GM19239 (cell line): ENCODE measurements at regions not wholly inside any gene's neighbourhood (a gene's known extent, or its start where the extent isn't known, plus 50 kb on each side); places are given as distances from the start of the nearest gene placed in this dataset.
"Not testable (repeated sequence)": the region's sequence is repeated elsewhere in the genome, so short reads cannot be mapped to it uniquely, and the experiment has no call there.

Source experiments
- DNase-seq: peaks from one replicate; pipeline ENCODE4 v3.0.0; 2011; ENCODE audit warnings: low spot score; ENCODE audit not compliant: insufficient read length
- FAIRE-seq: peaks from 2 replicates; lab custom pipeline; 2011; peaks lifted over from hg19 to GRCh38; lab: Jason Lieb, UNC

DNA sequence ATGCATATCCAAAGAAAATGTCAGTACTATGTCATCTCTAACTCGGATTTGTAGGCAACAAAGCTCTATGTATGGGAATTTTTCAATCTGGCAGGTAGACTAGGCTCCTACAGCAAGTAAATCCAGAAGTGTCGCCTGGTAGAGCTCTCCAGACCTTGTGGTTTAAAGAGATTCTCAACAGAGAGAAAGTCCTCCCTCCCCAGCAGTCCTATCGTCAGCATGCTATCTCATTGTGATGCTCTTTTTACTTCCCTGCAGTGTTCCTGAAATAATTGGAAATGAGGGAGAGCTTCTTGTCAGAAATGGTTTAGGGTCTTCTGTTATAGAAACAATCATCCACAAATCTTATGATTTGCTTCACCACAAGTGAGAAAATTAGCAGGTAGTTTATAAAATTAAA lies 395.4 kb downstream of the FRK start:
- FAIRE-seq (no peak), DNase-seq (no peak)

DNA sequence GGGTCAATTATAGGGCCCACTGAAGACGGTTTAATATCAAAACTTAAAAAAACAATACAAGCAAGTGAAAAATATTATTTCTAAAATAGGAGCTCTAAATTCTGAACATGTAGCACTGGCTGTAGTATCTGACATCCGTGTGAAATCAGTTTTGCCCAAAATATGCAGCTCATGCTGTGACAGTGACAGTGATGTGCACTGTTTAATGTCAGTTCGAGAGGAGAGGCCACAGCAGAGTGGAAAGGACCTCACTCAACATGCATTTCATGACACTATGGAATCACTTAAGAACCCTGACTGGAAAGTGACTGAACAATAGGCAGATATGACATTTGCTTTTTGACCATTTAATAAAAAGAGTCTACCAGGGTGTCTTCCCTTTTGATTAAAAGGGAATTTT lies 397.0 kb downstream of the FRK start:
- FAIRE-seq: no peak

DNA sequence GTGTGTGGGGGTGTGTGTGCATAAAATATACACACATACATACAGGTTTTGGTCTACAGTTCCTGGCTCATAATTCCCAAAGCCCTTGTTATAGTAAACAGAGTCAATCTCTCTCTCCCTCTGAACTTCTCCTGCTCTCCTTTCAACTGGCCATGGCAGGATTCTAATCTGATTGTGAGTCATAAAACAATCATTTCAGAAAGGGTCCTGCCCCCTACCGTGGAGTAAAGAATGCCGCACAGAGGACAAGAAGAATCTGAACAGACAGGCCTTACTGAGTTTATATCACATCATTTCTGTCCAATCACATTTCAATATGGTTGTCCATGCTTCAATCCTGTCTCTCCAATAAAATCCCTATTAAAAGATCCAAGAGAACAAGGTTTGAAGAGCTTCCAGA lies 416.9 kb downstream of the FRK start:
- DNase-seq: no peak

More for the DNA sequence above, 397.0 kb downstream of the FRK start:
- DNase-seq: no peak

DNA sequence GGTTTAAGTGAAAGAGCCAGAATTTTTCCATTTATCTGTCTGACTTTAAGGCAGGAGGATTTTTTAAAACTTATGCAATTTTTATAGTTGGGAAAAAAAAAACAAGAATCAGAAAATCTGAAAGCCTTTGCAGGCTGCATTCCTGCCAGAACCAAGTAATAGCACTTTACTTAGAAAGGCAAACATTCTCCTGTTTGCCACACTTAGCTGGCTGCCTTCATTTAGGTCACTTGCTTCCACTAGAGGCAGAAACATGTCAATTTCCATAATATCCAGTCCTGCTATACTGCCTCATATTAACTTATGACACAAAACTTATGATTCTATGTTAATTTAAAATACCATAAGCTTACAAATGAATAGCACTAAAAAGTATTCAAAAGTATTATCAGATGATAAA lies 425.8 kb downstream of the FRK start:
- FAIRE-seq (no peak), DNase-seq (no peak)

More for the DNA sequence above, 416.9 kb downstream of the FRK start:
- no peak for FAIRE-seq

DNA sequence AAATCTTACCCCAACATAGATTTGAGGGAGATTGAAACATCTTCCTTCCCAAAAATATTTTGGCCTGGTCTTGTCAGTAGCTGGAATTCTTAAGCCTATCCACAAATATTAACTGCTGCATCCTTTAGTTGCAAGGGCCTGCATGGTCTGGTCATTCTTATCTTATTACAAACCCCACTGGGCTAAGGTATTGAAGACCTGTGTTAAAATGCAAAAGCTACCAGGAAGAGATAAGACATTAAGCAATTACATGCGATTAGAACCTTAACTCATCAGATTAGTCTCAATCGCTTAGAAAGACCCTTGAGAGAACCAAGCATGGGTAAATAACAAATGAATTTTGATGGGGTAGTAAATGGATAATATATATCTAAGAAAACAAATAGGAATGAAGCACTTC lies 426.6 kb downstream of the FRK start:
- FAIRE-seq (no peak), DNase-seq (no peak)

DNA sequence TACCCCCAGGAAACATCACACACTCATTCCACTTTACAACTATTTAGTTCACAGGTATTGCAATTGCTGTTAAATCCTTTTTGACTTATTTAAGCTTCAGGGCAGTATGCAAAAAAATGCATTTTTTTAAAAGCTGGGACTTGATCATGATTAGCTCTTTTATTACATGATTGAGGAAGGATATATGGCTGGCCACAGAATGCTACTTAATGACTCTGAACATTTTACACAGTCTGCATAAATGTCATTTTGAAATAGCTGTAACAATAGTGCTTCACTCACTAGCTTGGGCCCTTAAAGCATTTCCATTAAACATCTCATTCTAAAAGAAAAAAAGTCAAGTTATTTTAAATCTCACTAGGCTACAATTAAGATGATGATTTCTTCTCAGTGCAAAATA lies 429.7 kb downstream of the FRK start:
- DNase-seq (no peak), FAIRE-seq (no peak)

DNA sequence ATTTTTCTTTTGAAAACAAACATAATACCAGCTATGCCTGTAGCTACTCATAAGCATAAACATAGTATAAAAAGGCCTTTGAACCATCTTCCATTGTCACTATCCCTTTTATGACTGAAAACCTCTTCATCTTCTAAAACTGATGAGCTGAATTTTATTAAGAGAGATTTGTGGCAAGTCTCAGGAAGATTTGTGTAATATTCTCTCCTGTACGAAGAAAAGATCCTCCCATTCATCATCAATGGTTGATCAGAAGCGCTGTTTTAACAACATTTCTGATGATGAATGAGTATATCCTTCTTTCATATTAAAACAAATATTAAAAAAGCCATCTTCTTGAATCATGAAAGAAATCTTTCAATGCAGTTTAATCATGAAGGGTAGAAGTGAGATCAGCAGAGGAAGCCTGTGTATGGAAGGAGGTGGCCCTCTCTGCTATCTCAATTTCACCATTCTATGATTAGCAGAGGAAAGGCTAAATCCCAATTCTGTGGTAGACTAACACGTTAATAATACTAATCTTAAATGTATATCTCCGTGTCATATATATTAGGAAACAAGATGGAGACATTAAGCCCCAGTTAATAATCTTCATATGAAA lies 430.2 kb downstream of the FRK start:
- DNase-seq: no peak
- FAIRE-seq: no peak

DNA sequence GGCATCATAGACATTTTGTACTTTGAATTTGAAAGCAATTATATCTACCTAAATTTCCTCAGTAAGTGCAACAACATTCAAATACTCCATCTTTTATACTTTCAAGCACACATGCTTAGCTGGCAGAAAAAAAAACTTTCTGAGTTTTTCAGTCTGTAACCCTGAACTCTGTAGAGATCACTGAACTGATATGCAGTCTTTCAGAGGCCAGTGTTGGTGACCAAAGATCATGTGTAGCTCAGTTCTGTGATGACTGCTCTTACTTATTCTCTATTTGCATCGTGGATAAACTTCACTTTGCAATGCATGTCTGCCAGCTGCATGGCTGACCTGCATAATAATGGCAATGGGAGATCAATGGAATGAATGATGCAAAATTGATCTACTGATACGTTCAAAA lies 431.3 kb downstream of the FRK start:
- no peak for FAIRE-seq
- no peak for DNase-seq

DNA sequence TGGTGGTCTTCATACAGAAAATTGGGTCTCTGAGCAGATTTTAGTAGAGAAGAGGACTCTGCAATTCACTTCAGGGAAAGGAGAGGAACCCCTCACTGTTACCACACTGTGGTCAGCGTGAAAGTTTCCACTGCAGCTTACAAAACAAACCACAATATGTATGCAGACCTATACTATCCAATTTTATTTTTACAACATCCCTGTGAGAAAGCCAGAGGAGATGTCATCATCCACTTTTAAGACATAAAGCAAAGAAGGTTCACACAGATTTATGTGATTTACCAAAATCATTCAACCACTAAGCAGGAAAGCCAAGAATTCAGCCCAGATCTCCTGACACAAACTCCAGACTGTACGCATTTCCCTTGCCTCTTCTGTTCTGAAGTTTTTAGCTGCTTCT lies 442.4 kb downstream of the FRK start:
- DNase-seq: no peak
- no peak for FAIRE-seq

DNA sequence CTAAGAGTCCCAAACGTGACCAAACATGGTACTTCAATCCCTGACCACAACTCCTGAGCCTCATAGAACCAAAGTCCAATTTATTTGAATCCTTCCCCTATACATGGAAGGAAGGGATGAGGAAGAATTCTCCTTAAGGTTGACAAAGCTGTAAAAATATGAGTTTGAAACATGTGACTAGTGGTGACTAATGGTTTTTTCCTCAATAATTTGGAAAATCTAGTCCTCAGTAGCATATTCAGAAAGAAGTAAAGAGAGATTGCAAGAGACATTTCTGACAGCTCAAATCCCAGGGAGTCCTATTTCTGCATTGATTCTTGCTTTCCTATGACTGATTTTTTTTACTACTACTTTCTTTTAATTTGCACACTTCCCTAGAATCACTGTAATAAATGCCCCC lies 443.7 kb downstream of the FRK start:
- FAIRE-seq: no peak

DNA sequence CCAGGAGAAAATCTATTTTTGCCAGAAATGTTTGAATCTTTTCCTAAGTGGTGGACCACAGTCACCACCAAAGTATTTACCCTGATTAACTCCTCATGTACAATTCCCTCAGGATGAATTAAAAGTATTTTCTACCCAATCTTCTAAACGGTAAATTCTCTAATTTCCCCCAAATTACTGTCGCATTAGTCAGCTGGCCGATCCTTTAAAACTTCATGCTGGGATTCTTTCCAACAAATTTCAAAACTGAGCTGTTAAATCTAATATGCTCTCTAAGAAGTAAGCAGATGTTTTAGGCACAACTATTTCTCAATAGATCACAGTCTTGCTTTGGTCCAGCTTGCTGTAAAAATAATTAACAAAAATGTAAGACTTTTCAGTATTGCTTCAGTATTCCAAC lies 447.2 kb downstream of the FRK start:
- no peak for DNase-seq
- FAIRE-seq: no peak

More for the DNA sequence above, 443.7 kb downstream of the FRK start:
- no peak for DNase-seq

DNA sequence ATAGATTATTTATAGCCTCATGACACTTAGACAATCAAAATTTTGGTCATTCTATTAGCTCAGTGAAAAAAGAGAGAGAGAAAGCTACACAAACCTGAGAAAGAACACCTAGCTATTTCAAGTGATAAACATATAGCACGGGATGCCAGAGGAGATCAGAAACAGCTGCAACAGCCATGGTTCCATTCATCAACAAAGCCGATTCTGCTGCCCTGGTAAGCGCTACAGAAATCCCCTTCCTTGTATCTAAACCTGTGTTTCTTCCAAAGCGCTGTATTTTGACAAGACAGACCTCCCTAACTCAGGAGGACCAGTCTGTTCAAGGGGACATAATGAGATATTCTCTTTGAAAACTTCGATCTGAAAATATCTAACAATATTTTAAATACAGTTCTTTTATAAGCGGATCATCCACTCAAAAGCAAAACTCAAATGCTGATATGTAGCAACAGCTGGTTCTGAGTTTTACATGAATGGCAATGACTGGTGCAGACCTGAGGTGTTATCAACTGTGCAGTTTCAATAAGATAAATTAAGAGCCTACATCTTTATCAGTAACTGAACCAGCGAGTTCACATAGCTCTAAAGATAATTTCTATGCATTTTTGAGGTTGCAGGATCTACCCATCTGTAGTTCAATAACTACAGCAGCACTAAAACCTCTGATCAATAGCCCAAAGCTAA lies 447.8 kb downstream of the FRK start:
- no peak for DNase-seq

DNA sequence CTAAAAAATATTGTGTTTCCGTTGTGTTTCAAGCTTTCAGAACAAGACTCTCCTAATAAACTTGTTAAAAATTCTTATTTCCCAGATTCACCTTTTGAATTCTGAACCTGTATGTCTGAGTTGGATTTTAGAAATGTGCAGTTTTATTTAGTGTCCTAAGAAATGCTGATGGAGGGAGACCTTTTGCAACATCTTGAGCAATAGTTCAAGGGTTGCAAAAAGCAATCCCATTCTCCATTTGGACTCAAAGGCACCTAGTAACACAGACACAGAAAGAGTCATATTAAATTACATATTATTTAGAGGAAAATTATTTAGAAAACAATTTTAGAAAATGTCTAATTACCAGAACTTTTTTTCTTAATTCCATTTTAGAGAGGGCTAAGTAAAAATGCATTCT lies 448.5 kb downstream of the FRK start:
- FAIRE-seq: peak; percentile 11
- no peak for DNase-seq

More for the DNA sequence above, 447.8 kb downstream of the FRK start:
- no peak for FAIRE-seq

DNA sequence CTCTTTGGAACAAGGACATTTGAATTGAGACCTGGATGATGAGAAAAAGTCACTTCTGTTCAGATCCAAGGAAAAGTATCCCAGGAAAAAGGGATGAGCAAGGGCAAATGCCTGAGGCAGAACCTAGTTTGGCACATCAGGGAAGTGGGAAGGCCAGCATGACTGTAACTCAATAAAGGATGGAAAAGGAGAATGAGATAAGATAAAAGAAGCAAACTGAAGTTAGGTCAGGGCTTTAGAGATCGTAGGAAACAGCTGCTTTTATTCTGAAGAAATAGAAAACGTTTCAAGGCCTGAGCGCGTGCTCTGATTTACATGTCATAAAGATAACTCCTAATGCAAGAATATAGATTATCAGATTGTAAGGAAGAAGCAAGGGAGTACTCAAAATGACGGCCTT lies 450.0 kb downstream of the FRK start:
- FAIRE-seq (no peak), DNase-seq (no peak)

DNA sequence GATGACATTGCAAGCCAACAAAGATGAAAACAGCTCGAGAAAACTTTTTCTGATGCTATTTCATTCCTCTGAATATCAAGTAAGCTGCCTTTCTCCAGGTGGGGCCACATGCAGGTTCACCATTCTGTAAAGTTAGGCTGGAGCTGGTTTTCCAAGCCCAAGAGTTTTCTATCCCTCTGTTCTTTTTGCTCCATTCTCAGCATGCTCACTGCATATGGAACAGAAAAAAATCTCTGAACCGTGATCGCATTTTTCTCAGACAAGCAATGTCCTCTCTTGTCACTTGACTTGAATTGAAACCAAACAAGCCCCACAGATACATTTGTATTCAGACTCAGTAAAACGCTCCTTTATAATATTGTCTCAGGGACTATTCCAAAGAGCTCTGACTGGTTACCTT lies 451.6 kb downstream of the FRK start:
- FAIRE-seq: no peak

DNA sequence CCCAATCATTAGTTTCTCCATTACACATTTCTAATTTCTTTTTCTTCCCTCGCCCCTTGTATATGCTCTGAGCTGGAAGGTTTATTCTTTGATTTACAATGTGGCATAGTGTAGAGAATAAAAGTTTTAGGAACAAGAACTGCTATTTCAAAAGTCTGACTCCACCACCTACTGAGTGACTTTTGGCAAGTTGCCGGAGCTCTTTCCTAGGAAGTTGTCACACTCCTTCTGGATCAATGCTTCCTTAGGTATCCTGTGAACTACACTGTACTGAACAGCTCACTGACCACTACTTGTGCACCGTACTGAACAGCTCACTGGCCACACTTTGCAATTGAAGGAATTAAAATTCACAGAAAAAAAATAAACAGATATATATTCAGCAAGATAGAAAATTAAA lies 458.2 kb downstream of the FRK start:
- no peak for DNase-seq
- FAIRE-seq: no peak

More for the DNA sequence above, 451.6 kb downstream of the FRK start:
- DNase-seq: no peak

DNA sequence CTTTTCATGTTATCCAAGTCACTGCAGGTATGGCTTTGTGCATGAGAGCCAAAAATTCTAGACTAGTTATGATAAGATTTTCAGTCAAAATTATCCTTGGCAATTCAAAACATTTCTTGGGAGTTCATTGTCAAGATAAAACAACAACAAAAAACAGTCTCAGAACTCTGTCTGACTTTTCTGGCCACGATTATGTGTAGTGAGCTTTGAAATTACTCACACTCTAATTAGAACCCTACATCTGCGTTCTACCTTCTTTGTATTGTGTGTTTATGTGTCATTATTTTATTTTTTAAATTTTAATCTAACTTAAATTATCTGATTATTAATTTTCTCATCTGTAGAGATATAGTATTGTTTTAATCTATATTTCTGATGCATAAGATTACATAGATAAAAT lies 459.2 kb downstream of the FRK start:
- FAIRE-seq (no peak), DNase-seq (no peak)

DNA sequence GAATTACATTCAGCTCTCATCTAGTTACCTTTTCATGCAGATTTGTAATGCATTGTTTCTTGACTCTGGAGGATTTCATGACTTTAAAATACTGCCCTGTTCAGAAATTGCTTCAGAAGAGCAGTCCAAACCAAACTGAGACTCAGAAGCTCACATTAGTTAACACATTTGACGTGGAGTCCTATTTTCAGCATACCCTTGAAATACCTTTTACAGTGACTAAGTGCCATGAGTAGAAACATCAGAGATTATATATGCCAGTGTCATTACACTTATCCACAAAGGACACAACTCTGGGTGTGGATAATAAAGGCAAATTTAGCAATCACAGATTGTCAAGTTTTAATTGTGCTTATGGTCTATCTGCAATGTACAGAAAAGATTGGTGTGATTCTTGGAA lies 459.6 kb downstream of the FRK start:
- FAIRE-seq: no peak
- DNase-seq: no peak

DNA sequence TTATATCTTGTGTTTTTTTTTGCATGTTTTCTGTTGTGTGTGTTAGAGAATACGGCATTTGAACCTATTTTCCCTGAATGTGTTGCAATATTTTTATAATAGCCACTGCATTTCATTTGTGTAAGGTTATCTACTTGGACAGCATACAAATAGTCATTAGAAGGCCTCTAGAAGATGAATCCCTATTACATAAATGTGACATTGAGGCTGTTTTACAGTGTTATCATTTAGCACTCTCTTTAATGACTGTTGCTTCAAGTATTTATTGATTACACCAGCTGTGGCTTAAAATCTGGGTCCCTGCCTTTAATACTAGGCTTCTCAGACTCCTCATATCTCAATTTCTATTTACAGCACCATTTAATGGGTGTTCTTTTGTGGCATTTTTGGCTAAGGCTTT lies 465.8 kb downstream of the FRK start:
- DNase-seq (no peak), FAIRE-seq (no peak)

DNA sequence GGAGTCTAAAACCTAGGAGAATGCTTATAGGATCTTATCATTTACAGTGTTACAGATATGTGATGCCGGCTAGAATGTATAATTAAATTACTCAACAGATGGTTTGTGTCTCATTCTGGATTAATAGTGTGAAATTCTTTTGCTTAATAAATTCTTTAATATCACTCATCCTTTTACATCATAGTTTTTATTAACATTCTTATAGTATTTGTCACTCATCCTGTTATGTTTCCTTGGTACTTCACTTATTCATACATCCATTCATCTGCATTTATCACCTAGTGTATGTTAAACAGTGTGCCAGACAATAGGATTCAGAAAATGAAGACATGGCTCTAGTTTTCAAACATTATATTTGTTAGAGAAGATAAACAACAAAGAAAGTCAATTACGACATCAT lies 468.7 kb downstream of the FRK start:
- no peak for DNase-seq
- FAIRE-seq: no peak

DNA sequence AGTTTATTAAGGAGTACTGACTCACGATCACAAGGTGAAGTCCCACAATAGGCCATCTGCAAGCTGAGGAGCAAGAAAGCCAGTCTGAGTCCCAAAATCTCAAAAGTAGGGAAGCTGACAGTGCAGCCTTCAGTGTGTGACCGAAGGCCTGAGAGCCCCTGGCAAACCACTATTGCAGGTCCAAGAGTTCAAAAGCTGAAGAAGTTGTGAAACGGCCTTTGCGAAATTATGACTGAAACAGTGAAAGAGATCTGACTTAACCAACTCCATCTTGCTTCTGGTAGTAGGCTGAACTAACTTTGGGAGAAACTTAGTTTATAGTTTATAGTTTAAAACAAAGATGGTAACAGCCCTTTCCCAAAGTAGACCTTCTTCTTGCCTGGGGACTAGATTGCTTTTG lies 471.6 kb downstream of the FRK start:
- not testable (repeated sequence) for DNase-seq, FAIRE-seq

DNA sequence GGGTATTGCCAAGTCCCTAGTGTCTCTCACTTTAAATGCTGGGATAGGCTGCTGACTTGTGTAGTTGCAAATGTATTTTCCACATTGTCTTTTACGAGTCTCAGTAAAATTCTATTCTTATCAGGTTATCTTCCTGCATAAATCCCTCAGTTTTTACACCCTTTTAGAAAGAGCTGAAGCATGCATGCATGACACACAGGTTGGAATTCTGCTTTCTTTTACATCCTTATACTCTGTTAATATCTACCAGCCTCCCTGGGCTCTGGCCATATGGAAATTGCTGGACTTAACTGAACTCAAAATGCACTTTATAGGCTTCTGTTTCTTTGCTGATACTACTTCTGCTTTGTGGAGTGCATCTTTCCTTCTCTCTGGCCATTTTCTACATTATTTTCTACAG lies 477.4 kb downstream of the FRK start:
- DNase-seq (no peak), FAIRE-seq (no peak)
